ENCODE measurements at regions not wholly inside any gene's neighbourhood (a gene's known extent, or its start where the extent isn't known, plus 50 kb on each side); places are given as distances from the start of the nearest gene placed in this dataset.

DNA sequence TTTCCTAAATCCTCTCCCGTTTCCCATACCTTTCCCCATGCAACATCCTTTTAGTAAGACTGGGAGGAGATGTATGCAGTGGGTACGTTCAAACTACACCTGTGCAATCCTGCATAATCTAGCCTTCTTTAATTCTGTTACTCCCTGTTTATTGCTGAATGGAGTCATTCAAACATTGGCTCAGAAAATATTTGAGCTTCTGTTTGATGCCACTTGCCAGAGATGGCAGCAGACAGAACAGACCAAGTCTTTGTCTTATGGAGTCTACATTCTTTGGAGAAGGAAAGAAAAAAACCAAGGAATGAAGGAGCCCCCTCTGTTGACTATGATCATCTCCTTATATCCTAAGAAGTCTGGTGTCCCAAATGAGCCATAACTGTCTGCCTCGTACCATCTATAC, 288.8 kb downstream of the HAPSTR1 start:
- TF ChIP-seq, protein P1, sequence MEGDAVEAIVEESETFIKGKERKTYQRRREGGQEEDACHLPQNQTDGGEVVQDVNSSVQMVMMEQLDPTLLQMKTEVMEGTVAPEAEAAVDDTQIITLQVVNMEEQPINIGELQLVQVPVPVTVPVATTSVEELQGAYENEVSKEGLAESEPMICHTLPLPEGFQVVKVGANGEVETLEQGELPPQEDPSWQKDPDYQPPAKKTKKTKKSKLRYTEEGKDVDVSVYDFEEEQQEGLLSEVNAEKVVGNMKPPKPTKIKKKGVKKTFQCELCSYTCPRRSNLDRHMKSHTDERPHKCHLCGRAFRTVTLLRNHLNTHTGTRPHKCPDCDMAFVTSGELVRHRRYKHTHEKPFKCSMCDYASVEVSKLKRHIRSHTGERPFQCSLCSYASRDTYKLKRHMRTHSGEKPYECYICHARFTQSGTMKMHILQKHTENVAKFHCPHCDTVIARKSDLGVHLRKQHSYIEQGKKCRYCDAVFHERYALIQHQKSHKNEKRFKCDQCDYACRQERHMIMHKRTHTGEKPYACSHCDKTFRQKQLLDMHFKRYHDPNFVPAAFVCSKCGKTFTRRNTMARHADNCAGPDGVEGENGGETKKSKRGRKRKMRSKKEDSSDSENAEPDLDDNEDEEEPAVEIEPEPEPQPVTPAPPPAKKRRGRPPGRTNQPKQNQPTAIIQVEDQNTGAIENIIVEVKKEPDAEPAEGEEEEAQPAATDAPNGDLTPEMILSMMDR (conservative IDR thresholded peaks at IDR 0.05 in 1 of 2, IDR thresholded peaks at IDR 0.05 in 1 of 2; ENCODE audit: extremely low read depth in 1 of 2, insufficient read depth in 1 of 2, low read depth in 1 of 2, low read length in 2 of 2) = no peak
- TF ChIP-seq EZH2 (IDR thresholded peaks at IDR 0.05; ENCODE audit: borderline replicate concordance, low read length) = no peak
